ENCODE measurements at regions not wholly inside any gene's neighbourhood (a gene's known extent, or its start where the extent isn't known, plus 50 kb on each side); places are given as distances from the start of the nearest gene placed in this dataset.
A peak's percentile ranks its signal among the peaks of the same experiment; 100 is the strongest.

GRCh38 chr11:122322329-122322728 lies 206.3 kb upstream of the BLID start:
- peak overlapping the region; percentile 38 for H3K4me3 ChIP-seq (ENCODE audit: insufficient read depth, low read depth, low read length)
- CTCF ChIA-PET, result no interaction called here

More at GRCh38 chr11:122322329-122322728, 206.3 kb upstream of the BLID start:
- no peak overlapping the region for H2AK5ac ChIP-seq (ENCODE audit: low read depth, low read length)
- peak overlapping the region; percentile 86; the same call in 1 of the 2 replicates for H3K27ac ChIP-seq (ENCODE audit: insufficient read depth, low read length)
- 0 out of 2 replicates have a peak overlapping the region, but pooled peaks have one; percentile 8 for H3K14ac ChIP-seq (replicated peaks; ENCODE audit: low read depth, low read length)
- H3K4ac ChIP-seq (ENCODE audit: low read depth, low read length), result peak overlapping the region; percentile 8; the same call in 1 of the 2 replicates
- 0 out of 2 replicates have a peak, but pooled peaks cover 3% of the 10 kb centered on the region for H3K9me1 ChIP-seq (ENCODE audit: insufficient read depth, low read length)
- BruUV-seq (replicated peaks), result no TSS peak
- H3K18ac ChIP-seq (ENCODE audit: low read depth, low read length), result peak overlapping the region; percentile 93; the same call in 1 of the 2 replicates
- dilution Hi-C loops (cut with HindIII; ENCODE audit: low sequenced_read_pairs, unreplicated experiment) (no loop called here), intact Hi-C loops (cut with micrococcal nuclease) (loop anchor here (5.0 kb wide), 1 partner anchor 105 kb away; no protein-coding TSS in a partner anchor), in situ Hi-C loops (cut with MboI; ENCODE audit: low sequenced_read_pairs) (no loop called here)
- H3K23ac ChIP-seq (ENCODE audit: low read depth, low read length), result no peak overlapping the region
- ATAC-seq (ENCODE audit: low read depth) (peak; percentile 72), DNase-seq (peak; percentile 74)
- H3K36me3 ChIP-seq (ENCODE audit: control insufficient read depth, insufficient read depth, low read length), result no peaks in the 10 kb centered on the region; the same call in 1 of the 2 replicates
- H3K4me1 ChIP-seq (ENCODE audit: control insufficient read depth, insufficient read depth, low read length), result peaks cover 23% of the 10 kb centered on the region
- WGBS, 2 experiments (ENCODE audit: extremely low coverage in 2 of 2, insufficient read length in 1 of 2), result 10% methylated on average over 2 of the region's 3 CpGs; no CpG with 5 or more reads in 1 of the 2 experiments
- no peaks in the 10 kb centered on the region for H3K9me3 ChIP-seq (ENCODE audit: control insufficient read depth, insufficient read depth, low read length)
- no peak overlapping the region for H2AFZ ChIP-seq (replicated peaks; ENCODE audit: low read length, poor library complexity)
- H4K91ac ChIP-seq (ENCODE audit: insufficient read depth, low read depth, low read length), result no peak overlapping the region
- no peak for TF ChIP-seq MXI1 (IDR thresholded peaks at IDR 0.05; ENCODE audit: borderline replicate concordance, low read depth, low read length)
- TF ChIP-seq CEBPB (IDR thresholded peaks at IDR 0.05; ENCODE audit: low read depth, low read length), result peak; percentile 43; the same call in 1 of the 2 replicates
- H2BK5ac ChIP-seq (ENCODE audit: low read depth, low read length, poor library complexity, severe bottlenecking), result peak overlapping the region; percentile 73
- peak overlapping the region; percentile 64; the same call in 1 of the 2 replicates for H2BK120ac ChIP-seq (ENCODE audit: low read depth, low read length)
- H3K27me3 ChIP-seq (ENCODE audit: control insufficient read depth, insufficient read depth, low read length), result no peaks in the 10 kb centered on the region
- POLR2A ChIA-PET (ENCODE audit: unreplicated experiment), result no interaction called here
- H2BK20ac ChIP-seq (ENCODE audit: low read depth, low read length), result peak overlapping the region; percentile 50; the same call in 1 of the 2 replicates
- H3K9ac ChIP-seq (ENCODE audit: low read depth, low read length), result peak overlapping the region; percentile 55; the same call in 1 of the 2 replicates
- H4K20me1 ChIP-seq (ENCODE audit: insufficient read depth, low read length), result no peaks in the 10 kb centered on the region
- peak overlapping the region; percentile 83 for H3K4me2 ChIP-seq (ENCODE audit: low read depth, low read length)
- no peaks in the 10 kb centered on the region for H3K79me1 ChIP-seq (ENCODE audit: low read depth in 1 of 2, low read length in 2 of 2)
- no peak overlapping the region for H2BK15ac ChIP-seq (ENCODE audit: low read depth, low read length)
- H3K56ac ChIP-seq (ENCODE audit: extremely low read depth, insufficient read depth, low read length), result no peak overlapping the region
- no peak overlapping the region for H2AK9ac ChIP-seq (replicated peaks; ENCODE audit: low read depth, low read length, poor library complexity)
- peak overlapping the region; percentile 76 for H4K5ac ChIP-seq (ENCODE audit: low read depth, low read length)
- H4K8ac ChIP-seq (ENCODE audit: low read depth in 2 of 2, low read length in 2 of 2), result peak overlapping the region in 1 of 2 experiments; percentile 7; a peak in 1 of 4 replicates
